Lung (tissue), 11 donors: ENCODE measurements at regions not wholly inside any gene's neighbourhood (a gene's known extent, or its start where the extent isn't known, plus 50 kb on each side); places are given as distances from the start of the nearest gene placed in this dataset.

ENCODE experiments used
- ATAC-seq: fragments of 200-7000 bp; cut with Tn5 transposase; one replicate; pipeline ENCODE4 v1.9.1; 2020; ENCODE audit warnings: moderate number of reproducible peaks; ENCODE audit not compliant: insufficient read depth, low FRiP score
- DNase-seq, 3 donors: peaks; one replicate each; pipeline ENCODE4 v3.0.0-alpha.2; 2013 to 2017
- H3K27ac ChIP-seq, 2 donors: one replicate each; pipeline ENCODE4 v1.5.1; 2013; ENCODE audit warnings: mild to moderate bottlenecking in 2 of 2, moderate library complexity in 2 of 2, control low read depth in 1 of 2, inconsistent platforms in 1 of 2, low read depth in 1 of 2, low read length in 1 of 2
- H3K27me3 ChIP-seq, 3 donors: one replicate each; pipeline ENCODE4 v1.5.1; 2013; ENCODE audit warnings: low read length in 2 of 3; ENCODE audit not compliant: control insufficient read depth in 3 of 3, insufficient read depth in 3 of 3
- H3K36me3 ChIP-seq, 4 donors: one replicate each; pipeline ENCODE4 v1.5.1; 2013; ENCODE audit warnings: low read length in 4 of 4, mild to moderate bottlenecking in 1 of 4, moderate library complexity in 1 of 4; ENCODE audit not compliant: control insufficient read depth in 4 of 4, insufficient read depth in 4 of 4
- H3K4me1 ChIP-seq, 5 donors: one replicate each; pipeline ENCODE4 v1.5.1; 2013; ENCODE audit warnings: low read length in 5 of 5, mild to moderate bottlenecking in 2 of 5, moderate library complexity in 1 of 5; ENCODE audit not compliant: control insufficient read depth in 5 of 5, insufficient read depth in 5 of 5
- H3K4me3 ChIP-seq: one replicate; pipeline ENCODE4 v1.5.1; 2013; ENCODE audit warnings: mild to moderate bottlenecking, control low read depth, moderate library complexity
- H3K9ac ChIP-seq, 2 donors: one replicate each; pipeline ENCODE4 v1.5.1; 2013; ENCODE audit warnings: low read length in 2 of 2, control low read depth in 1 of 2; ENCODE audit not compliant: insufficient read depth in 1 of 2
- H3K9me3 ChIP-seq, 4 donors: one replicate each; pipeline ENCODE4 v1.5.1; 2013; ENCODE audit warnings: low read length in 3 of 4, mild to moderate bottlenecking in 1 of 4, moderate library complexity in 1 of 4; ENCODE audit not compliant: control insufficient read depth in 4 of 4, insufficient read depth in 3 of 4
- WGBS, 2 donors: extraction: QIAGEN DNeasy Blood & Tissue Kit; methylation state at CpG; one replicate each; pipeline ENCODE4 v1.1.7; 2013; 5-methylcytosine and 5-hydroxymethylcytosine counted together
- TF ChIP-seq, protein P1 (sequence below): IDR thresholded peaks from 2 replicates; pipeline ENCODE4 v1.5.1; 2012; ENCODE audit warnings: mild to moderate bottlenecking; ENCODE audit errors: control extremely low read depth, extremely low read depth
- donor health status: control.
- donor health status: control.
- donor health status: Bipolar disorder and iron deficiency.
- donor health status: healthy.
- donor health status: DM: yes; HTN: yes; CAD: no.

DNA sequence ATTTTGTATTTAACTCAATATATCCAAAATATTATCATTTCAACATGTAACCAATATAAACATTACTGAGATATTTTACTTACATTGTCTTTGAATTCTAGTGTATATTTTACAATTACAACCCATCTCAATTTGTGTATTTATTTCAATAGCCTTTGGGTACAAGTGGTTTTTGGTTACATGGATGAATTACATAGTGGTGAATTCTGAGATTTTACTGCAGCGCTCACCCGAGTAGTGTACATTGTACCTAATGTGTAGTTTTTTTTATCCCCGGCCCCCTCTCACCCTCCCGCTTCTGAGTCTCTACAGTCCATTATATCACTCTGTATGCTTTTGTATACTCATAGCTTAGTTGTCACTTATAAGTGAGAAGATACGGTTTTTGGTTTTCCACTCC lies 117.0 kb upstream of the GALNT2 start:
- TF ChIP-seq, protein P1, sequence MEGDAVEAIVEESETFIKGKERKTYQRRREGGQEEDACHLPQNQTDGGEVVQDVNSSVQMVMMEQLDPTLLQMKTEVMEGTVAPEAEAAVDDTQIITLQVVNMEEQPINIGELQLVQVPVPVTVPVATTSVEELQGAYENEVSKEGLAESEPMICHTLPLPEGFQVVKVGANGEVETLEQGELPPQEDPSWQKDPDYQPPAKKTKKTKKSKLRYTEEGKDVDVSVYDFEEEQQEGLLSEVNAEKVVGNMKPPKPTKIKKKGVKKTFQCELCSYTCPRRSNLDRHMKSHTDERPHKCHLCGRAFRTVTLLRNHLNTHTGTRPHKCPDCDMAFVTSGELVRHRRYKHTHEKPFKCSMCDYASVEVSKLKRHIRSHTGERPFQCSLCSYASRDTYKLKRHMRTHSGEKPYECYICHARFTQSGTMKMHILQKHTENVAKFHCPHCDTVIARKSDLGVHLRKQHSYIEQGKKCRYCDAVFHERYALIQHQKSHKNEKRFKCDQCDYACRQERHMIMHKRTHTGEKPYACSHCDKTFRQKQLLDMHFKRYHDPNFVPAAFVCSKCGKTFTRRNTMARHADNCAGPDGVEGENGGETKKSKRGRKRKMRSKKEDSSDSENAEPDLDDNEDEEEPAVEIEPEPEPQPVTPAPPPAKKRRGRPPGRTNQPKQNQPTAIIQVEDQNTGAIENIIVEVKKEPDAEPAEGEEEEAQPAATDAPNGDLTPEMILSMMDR, result no peak
- no peak overlapping the region for H3K4me3 ChIP-seq
- WGBS, 2 donors, result 88 to 96% methylated on average over 5 of the region's 5 CpGs

DNA sequence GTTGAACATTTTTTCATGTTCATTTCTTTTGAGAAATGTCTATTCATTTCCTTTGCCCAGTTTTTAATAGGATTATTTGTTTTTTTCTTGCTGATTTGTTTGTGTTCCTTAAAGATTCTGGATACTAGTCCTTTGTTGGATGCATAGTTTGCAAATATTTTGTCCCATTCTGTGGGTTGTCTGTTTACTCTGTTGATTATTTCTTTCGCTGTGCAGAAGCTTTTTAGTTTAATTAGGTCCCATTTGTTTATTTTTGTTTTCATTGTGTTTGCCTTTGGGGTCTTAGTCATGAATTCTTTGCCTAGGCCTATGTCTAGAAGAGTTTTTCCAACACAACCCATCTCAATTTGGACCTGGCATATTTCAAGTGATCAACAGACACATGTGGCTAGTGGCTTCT lies 116.1 kb upstream of the GALNT2 start:
- Histone ChIP-seq H3K4me3 (no peak overlapping the region), H3K36me3 (no peaks in the 10 kb centered on the region), H3K9me3 (no peaks in the 10 kb centered on the region), H3K27ac (no peak overlapping the region), H3K9ac (no peak overlapping the region), H3K27me3 (no peaks in the 10 kb centered on the region), H3K4me1 (no peaks in the 10 kb centered on the region)
- 76 to 77% methylated on average over 1 of the region's 1 CpG for WGBS, 2 donors
- DNase-seq (no peak), ATAC-seq (no peak)
- TF ChIP-seq, protein P1, result no peak

More for the DNA sequence above, 117.0 kb upstream of the GALNT2 start:
- Histone ChIP-seq H3K27me3 (no peaks in the 10 kb centered on the region), H3K9me3 (no peaks in the 10 kb centered on the region), H3K36me3 (no peaks in the 10 kb centered on the region), H3K4me1 (no peaks in the 10 kb centered on the region), H3K9ac (no peak overlapping the region), H3K27ac (no peak overlapping the region)
- no peak for DNase-seq
- no peak for ATAC-seq

DNA sequence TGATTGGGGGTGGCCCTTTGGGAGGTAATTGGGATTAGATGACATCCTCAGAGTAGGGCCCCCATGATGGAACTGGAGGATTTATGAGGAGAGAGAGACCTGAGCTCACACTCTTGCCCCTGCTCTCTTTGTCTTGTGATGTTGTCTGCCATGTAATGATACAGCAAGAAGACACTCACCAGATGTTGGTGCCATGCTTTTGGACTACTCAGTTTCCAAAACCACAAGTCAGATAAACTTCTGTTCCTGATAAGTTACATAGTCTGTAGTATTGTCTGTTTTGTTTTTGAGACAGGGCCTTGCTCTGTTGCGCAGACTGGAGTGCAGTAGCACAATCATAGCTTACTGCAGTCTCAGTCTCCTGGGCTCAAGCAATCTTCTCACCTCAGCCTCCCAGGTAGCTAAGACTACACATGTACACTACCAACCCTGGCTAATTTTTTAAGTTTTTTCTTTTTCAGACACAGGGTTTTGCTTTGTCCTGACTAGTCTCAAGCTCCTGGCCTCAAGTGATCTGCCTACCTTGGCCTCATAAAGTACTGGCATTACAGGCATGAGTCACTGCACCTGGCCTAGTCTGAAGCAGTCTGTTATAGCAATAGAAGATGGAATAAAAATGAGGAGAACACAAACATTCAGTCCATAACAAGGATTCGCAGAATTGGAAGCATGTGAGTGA lies 115.0 kb upstream of the GALNT2 start:
- Histone ChIP-seq H3K9me3 (no peaks in the 10 kb centered on the region), H3K4me3 (no peak overlapping the region), H3K9ac (no peak overlapping the region), H3K4me1 (no peaks in the 10 kb centered on the region), H3K27me3 (no peaks in the 10 kb centered on the region), H3K36me3 (no peaks in the 10 kb centered on the region), H3K27ac (no peak overlapping the region)
- ATAC-seq (no peak), DNase-seq (no peak)
- 97 to 98% methylated on average over 2 of the region's 2 CpGs for WGBS, 2 donors
- TF ChIP-seq, protein P1, result no peak
